Right kidney (tissue), 1 donor: ENCODE measurements at regions not wholly inside any gene's neighbourhood (a gene's known extent, or its start where the extent isn't known, plus 50 kb on each side); places are given as distances from the start of the nearest gene placed in this dataset.
"Not testable (repeated sequence)": the region's sequence is repeated elsewhere in the genome, so short reads cannot be mapped to it uniquely, and the experiment has no call there.

Source experiments
- DNase-seq: peaks from one replicate; pipeline ENCODE4 v3.0.0-alpha.2; 2016

DNA sequence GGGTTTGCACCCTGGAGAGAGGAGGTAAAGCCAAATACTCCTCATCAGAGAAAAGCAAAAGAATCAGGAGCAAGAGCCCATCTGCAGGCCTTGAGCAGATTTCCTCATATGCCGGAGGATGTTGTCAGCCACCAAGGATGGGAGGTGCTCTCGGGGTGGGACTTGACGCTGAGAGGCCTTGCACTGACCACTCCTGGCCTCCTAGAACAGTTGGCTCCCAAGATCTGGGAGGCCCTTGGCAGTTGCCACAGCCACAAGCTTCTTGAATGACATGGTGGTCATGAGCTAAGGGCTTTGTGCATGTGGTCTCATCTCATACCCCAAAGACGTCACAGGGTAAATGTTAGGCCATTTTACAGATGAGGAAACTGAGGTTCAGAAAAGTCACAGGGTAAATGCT lies 75.2 kb upstream of the PMEPA1 start:
- DNase-seq: no peak

DNA sequence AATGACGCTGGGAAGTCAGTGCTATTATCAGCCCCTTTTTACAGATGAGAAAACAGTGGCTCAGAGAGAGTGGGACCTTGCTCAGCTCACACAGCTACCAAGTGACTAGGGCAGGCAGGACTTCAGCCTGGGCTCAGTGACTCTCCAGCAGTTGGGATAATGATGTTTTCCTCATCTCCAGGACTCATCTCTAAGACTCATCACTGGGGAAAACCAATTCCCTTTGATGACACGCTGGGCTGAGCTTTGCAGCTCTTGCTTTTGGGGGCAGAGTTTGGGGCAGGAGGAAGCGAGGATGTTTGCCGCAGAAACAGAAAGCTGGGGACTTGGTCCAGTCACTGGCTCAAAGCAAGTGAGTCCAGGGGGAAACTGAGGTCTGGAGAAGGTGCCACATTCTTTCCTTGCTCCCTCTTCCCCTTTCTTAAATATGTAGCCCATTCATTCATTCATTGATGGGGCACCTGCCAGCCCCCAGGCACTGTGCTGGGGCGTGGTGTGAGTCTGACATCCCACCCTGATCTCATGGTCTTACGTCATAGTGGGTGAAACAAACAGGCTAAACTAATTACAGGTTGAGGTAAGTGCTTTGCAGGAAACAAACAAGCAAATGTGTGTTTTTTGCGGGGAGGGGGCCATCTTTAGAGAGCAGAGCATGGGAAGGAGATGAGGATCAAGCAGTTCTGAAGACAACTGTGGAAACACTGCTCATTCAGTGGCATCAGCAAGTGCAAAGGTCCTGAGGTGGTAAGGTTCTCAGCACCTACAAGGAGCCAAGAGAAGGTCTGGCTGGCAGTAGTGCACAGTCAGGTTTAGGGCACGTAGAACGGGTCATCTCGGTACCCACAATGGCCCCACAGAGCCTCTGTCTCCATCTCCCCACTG lies 74.4 kb upstream of the PMEPA1 start:
- DNase-seq: no peak

DNA sequence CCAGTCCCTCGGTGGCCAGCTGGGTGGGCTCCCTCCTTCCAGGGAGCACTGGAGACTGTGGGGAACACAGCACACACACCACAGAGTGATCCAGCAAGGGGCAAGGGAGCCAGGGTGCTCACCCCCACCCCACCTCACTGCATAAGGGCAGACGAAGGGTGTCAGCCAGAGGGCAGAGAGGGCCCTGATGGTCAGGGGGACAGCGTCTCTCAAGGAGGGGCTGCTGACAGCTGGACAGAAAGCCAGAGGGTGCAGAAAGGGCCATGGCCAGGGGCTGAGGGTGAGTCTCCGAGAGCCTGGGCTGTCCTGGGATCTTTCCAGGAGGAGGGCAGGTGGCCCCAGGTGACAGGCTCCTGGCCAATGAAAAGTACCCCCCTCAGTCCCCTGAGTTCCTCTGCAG lies 73.4 kb upstream of the PMEPA1 start:
- DNase-seq: no peak

DNA sequence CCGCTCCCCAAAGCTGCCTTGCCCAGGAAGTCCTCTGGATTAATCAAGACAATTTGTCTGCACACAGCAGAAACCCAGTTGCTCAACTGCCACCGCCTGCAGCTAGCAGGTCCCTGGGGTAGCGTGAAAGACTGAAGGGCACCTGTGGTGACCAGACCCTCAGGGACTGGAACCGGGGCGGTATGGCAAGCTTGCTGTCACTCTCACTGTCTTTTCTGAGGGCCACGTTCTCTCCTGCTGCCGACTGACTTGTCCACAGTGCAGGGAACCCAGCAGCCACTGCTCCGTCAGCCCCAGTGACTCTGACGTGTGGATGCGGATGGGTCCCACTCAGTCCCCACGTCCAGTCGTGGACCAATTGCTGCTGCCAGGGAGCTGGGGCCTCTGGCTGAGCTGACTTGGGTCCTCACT lies 72.8 kb upstream of the PMEPA1 start:
- DNase-seq: no peak

DNA sequence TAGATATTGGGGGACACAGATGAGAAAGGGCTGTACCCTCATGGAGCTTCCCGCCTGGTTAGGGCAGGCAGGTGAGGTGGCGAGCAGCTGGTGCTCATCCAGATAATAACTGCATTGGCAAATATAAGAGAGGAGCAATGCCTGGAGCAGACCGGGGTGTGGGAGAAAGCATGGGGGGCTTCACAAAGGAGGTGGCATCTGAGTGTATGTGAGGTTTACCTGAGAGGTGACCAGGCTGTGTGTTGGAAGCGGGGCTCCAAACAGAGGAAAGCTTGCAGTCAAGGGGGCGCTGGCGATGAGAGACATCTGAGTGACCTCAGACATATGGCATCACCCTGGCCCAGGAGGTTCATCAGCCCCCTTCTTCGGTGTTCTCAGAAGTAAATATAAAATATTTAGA lies 72.1 kb upstream of the PMEPA1 start:
- no peak for DNase-seq

DNA sequence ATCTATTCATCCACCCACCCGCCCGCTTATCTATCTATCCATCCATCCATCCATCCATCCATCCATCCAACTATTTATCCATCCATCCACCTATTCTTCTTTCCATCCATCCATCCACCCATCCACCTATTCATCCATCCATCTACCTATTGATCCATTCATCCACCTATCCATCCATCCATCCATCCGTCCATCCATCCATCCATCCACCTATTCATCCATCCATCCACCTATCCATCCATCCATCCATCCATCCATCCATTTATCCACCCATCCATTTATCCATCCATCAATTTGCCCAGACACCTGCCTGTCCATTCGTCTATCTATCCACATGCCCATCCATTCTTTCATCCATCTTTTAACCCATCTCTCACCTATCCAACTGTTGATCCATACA lies 71.1 kb upstream of the PMEPA1 start:
- DNase-seq: no peak

DNA sequence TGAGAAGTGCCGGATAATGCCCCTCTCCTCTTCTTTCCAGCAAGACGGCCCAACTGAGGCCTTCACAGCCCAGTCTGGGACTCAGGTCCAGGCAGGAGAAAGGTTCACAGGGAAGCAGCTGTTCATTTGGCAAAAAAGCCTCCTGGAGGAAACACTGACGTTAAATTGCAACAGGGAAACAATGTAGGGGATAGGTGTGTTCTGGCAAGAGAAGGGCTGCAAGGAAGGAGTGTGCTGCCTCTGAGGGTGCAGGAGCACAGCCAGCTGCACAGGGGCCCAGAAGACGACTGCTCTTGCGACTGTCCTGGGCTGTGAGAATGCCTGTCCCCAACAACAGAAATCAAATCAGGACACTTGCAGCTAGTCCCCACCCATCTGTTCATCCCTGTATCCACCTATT lies 70.6 kb upstream of the PMEPA1 start:
- no peak for DNase-seq

DNA sequence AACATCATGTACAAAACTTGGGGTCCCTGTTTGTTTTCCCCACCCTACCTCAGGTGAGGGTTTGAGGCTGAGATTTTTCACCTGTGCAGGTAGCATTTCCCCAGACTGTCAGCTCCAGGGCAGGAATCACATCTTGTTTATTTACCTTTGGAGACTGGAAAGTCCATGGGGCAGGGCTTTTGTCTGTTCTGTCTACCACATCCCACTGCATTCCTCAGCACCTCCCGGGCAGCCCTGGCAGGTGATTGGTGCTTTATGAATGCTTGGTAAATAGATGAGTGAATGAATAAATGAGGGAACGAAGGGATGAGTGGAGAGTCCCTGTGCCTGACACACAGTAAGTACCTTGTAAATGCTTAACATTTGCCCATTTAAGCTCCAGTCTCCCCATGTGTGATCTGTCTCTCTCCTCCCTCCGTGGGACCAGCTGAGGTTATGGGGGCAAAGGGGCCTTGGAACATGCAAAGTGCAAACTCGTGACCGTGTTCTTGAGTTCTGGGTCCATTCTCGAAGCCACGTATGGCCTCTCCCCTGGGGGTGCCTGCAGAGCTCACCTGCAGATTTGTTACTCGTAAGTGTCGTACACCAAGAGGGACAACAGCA lies 69.7 kb upstream of the PMEPA1 start:
- DNase-seq: no peak

DNA sequence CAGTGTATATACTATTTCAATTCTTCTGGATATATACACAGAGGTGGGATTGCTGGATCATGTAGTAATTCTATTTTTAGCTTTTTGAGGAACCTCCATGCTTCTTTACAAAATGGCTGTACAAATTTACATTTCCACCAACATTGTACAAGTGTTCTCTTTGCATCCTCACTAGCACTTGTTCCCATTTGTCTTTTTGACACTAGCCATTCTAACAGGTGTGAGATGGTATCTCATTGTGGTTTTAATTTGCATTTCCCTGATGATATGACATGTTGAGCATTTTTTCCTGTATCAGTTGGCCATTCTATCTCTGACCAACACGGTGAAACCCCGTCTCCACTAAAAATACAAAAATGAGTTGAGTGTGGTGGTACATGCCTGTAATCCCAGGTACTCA lies 68.1 kb upstream of the PMEPA1 start:
- DNase-seq: no peak

DNA sequence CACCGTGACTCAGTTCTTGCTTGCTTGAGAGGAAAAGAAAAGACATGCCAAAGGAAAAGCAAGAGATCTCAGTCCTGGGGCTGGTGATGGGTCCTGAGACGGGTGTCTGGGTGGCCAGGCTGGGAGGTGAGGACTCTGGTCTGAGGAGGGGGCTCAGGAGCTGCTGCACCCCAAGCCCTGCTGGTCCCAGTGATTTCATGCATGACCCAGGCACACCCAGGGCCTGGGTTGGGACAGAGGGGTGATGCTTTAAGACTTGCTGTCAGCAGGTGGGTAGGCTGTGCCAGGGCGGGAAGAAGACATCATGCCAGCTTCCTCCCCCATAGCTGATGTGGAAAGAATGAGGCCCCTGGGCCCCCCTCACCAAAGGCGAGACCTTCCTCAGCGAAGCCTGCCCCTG lies 65.1 kb upstream of the PMEPA1 start:
- no peak for DNase-seq

DNA sequence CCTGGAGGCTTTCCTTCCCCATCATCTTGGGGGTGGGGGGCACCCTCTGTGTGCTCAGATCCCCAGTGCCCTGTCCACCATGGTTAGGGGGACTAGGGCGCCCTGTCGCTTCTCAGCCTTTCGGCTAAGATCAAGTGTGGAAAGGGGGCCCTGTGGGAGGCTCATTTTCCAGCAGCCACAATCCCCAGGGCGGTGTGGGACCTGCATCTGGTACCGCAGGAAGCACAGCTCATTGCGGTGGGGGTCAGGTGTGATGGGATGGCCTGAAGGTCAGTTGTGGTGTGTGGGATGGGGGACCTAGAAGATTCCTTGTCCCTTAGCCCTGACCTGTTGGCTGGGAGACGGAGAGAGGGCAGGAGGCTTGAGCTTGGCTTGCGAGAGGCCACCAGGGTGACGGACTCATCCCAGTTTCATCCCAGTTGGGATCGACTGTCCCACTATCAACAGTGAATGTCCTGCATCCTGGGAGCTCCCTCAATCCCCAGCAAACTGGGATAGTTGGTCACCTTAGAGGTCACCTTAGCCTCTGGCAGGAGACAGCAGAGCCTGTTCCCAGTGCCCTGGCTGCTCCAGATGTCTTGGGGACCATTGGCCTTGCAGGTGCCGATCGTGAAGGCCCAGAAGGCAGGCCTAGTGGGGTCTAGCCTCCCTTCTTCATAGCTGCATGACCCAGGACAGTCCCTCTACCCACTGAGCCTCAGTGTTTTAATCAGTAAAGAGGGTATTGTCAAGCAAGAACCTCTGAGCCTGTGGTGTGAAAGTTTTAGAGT lies 64.5 kb upstream of the PMEPA1 start:
- no peak for DNase-seq

DNA sequence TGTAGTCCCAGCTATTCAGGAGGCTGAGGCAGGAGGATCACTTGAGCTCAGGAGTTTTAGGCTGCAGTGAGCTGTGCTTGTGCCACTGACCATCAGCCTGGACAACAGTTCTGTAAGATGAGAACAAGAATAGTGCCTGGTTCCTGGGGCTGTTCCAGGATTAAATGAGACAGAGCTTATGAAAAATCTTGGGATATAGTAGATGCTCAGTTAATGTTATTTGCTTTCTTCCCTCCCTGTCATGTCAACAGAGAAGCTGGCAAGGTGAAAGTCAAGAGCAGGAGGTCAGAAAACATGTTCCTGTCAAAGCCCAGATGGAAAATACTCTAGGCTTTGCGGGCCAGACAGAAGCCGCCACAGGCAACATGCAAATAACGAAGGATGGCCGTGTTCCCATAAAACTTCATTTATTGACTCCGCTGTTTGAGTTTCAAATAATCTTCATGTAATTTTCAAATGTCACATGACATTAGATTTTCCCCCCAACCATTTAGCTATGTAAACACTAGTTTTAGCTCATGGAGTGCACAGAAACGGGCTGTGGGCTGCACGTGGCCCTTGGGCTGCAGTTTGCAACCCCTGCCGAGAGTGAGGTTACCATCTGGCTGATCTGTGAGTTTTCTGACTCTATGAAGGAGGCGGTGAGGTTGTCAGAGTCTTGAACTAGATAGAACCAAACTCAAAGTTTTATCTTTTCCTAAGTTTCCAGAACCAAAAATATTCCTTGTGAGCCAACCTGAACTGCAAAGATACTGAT lies 63.4 kb upstream of the PMEPA1 start:
- DNase-seq: no peak

DNA sequence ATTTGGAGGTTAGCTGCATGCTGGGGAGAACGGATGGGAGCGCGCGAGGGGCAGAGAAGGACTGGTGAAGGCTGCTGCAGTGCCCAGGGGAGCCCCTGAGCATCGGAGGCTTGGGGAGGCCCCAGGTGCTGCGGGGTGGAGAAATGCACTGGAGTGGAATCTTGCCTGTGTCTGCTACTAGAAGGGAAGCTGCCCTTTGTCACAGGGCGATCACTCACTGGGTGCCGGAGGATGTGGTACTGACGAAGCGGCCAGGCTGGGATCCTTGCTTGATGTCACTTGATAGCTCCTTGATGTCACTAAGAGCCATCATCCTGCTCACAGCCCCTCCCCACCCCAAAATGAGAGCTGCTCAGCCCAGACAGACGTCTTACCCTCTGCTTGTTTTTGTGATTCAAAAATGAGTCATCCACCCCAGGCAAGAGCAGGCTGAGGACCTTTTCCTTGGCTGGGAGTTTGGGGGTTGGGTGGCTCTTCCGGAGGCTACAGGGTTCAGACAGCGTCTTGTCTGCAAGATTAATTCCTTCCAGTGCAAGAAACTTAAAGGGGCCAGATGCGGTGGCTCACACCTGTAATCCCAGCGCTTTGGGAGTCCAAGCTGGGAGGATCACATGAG lies 62.6 kb upstream of the PMEPA1 start:
- no peak for DNase-seq

DNA sequence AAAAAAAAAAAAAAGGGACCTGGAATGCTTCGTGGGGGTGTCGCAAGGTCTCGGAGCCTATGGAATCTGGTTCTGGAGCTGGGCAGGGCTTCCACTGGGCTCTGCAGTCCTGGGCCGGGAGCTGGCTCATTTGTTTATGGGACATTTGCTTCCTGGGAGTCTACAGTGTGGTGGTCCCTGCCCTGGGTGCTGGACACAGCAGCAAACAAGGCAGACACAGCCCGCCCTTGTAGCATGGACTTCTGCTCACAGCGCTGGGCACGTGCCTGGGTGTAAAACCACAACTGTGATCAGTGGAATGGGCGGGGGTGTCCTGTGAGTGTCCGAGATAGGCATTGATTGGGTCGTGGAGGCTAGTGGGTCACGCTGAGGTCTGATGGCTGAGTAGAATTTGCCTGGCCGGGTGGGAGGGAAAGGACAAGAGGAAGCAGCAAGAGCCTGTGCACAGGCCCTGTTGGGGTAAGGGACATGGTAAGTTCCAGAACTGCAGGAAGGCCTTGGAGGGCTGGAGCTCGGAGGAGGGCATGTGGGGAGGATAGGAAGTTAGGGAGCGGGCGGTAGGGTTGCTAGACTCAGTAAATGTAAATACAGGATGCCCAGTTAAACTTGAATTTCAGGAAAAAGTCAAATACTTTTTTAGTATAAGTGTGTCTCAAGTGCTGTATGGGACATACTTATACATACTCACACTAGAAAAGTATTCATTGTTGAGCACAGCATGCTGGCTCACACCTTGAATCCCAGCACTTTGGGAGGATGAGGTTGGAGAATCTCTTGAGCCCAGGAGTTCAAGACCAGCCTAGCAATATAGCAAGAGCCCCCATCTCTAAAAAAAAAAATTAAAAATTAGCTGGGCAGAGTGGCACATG lies 61.3 kb upstream of the PMEPA1 start:
- no peak for DNase-seq

DNA sequence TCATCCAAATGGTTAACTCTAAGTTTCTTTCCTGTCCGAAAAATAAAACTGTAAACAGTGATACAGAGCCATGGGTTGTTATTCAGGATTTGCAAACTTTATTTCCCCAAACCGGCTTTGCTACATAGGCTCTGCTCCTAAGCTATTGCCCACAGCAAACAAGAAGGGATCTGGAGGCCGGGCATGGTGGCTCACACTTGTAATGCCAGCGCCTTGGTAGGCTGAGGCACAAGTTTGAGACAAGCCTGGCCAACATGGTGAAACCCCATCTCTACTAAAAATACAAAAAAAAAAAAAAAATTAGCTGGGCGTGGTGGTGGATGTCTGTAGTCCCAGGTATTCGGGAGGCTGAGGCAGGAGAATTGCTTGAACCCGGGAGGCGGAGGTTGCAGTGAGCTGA lies 60.6 kb upstream of the PMEPA1 start:
- DNase-seq: not testable (repeated sequence)

DNA sequence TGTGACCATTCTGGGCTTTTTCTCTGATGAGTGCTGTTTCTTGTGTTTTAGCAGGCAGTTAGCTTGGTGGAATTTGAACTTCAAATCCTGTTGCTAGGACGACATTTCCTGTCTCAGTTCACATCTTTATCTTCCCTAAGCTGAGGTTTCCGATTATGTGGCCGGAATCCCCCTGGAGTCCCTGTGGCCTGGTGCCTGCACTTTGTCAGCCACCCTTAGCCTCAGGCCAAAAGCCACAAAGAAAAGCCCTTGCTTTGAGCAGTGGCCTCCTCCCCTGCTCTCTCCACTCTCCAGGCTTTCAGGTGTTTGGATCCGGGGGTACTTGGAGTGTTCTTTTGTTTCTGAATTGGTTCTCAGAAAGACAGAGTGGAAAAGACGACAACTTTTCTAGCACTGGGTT lies 59.9 kb upstream of the PMEPA1 start:
- no peak for DNase-seq

DNA sequence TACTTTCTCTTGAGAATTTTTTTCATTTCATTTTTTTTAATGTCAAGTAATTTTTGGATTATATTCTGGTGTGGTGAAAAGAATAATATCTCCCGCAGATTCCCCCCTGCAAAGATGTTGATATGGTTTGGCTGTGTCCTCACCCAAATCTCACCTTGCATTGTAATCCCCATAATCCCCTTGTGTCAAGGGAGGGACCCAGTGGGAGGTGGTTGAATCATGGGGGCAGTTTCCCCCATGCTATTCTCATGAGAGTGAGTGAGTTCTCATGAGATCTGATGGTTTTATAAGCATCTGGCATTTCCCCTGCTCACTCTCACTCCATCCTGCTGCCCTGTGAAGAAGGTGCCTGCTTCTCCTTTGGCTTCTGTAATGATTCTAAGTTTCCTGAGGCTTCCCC lies 58.7 kb upstream of the PMEPA1 start:
- DNase-seq: no peak

DNA sequence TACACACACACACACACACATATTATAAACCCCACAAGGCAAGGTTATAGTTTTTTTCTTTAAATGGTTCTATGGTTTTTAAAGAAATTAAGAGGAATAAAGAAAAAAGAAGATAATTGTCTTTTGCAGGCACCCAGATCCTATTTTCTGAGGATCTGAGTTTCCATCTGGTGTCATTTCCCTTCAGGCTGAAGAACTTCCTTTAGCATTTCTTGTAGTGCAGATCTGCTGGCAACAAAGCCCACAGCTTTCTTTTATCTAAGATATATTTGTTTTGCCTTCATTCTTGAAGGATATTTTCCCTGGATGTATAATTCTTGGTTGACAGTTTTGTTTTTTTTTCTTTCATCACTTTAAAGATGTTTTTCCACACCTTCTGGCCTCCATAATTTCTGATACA lies 57.6 kb upstream of the PMEPA1 start:
- no peak for DNase-seq

DNA sequence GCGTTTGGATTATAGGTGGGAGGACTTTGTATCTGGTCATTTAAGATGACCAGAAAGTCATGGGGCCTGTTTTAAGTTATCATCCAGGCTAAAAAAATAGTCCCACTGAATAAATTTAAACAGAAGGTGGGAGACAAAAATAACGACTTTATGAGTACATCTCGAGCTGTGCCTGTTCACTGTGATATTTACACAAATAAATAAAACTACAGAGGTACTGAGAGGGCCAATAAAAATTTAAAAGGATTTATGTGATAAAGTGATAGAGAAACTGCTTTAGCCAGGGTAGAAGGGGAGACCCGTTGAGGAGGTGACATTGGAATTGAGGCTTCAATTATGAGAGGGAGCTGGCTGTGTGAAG lies 53.4 kb upstream of the PMEPA1 start:
- no peak for DNase-seq

DNA sequence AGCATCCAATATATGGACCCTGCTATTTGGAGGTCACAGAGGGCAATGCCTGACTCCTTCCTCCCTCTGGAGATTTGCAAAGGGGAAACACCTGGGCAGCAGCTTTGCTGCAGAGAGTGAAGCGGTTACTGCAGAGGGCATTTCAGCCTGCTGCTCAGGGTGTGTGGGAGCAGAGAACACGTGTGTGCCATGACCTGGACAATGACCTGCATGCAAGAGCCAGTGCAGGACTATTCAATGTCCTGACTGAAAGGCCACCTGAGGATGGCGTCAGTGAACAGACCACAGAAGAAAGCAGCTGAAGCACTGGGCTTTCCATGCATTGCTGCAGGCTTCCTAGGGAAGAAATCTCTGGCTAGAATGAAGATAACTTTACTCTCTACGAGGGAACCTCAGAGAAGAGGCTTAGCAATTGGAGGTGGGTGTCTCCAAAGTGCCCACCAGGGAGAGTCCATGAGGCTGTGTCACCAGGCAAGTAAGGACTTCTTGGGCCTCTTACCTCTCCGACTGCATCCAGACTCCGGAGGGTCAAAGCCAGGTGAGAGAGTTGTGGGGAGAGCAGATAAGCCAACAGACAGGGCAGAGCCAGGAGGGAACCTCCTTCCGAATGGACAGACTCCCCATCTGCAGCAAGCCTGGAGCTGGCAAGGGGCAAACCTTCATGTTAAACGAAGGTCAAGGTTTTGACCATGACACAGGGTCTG lies 52.9 kb upstream of the PMEPA1 start:
- no peak for DNase-seq

DNA sequence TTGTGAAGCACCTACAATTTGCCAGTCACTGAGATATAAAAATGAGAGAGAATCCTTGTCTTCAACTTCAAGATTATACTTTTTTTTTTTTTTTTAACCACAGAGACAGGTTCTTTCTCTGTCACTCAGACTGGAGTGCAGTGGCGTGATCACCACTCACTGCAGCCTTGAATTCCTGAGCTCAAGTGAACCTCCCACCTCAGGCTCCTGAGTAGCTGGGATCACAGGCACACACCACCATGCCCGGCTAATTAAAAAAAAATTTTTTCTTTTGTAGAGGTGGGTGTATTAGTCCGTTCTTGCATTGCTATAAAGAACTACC lies 51.6 kb upstream of the PMEPA1 start:
- no peak for DNase-seq
